AG04450 (cell line): ENCODE measurements at regions not wholly inside any gene's neighbourhood (a gene's known extent, or its start where the extent isn't known, plus 50 kb on each side); places are given as distances from the start of the nearest gene placed in this dataset.

Source experiments
- CTCF ChIA-PET: fragments of 300-600, 350-600 bp; formaldehyde crosslinking; extraction: SDS; loops from one replicate; lab custom pipeline; 2022; ENCODE audit warnings: antibody characterized with exemption, inconsistent platforms; lab: Charles Lee
- POLR2A ChIA-PET: fragments of 350-600 bp; formaldehyde crosslinking; extraction: SDS; loops from one replicate; lab custom pipeline; 2021; ENCODE audit warnings: antibody characterized with exemption, inconsistent platforms; lab: Yijun Ruan, JAX
- DNase-seq: peaks from one replicate; pipeline ENCODE4 v3.0.0-alpha.2; 2011; ENCODE audit warnings: low read depth, low spot score
- H3K27ac ChIP-seq: one replicate; pipeline ENCODE4 v1.5.1; 2012; ENCODE audit warnings: low read depth, low read length, control low read depth
- H3K27me3 ChIP-seq: one replicate; pipeline ENCODE4 v1.6.0; 2012; ENCODE audit warnings: low read length; ENCODE audit not compliant: control insufficient read depth, insufficient read depth
- H3K4me3 ChIP-seq: 2 replicates; pipeline ENCODE4 v1.5.1; 2011; ENCODE audit warnings: mild to moderate bottlenecking, low read depth, low read length, control low read depth
- H3K9me3 ChIP-seq: 2 replicates; pipeline ENCODE4 v1.5.1; 2012; ENCODE audit warnings: low read length; ENCODE audit not compliant: control insufficient read depth, insufficient read depth
- TF ChIP-seq, protein P1 (sequence below): IDR thresholded peaks from 2 replicates; pipeline ENCODE4 v1.5.1; 2011; ENCODE audit warnings: low read depth, low read length, control low read depth, inconsistent platforms

DNA sequence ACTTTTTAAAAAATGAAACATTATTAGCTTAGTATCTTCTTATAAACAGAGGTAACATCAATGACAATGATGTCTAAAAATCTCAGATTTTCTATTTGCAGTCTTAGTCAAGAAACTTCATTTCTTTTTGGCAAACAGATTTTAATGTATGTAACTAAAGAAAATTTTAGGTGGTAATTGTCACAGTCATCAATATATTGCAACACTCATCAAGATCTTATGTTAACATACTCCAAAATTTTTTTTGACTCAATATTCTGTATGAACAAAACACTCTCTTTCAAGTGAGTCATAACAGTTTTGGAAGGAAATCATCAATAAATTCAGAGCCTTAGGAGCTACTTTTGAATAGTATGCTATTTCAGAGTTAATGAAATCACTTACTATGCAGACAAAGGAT lies 1507.6 kb downstream of the SLITRK1 start:
- no peak for DNase-seq
- ChIA-PET POLR2A (no interaction called here), CTCF (no interaction called here)
- TF ChIP-seq, protein P1, sequence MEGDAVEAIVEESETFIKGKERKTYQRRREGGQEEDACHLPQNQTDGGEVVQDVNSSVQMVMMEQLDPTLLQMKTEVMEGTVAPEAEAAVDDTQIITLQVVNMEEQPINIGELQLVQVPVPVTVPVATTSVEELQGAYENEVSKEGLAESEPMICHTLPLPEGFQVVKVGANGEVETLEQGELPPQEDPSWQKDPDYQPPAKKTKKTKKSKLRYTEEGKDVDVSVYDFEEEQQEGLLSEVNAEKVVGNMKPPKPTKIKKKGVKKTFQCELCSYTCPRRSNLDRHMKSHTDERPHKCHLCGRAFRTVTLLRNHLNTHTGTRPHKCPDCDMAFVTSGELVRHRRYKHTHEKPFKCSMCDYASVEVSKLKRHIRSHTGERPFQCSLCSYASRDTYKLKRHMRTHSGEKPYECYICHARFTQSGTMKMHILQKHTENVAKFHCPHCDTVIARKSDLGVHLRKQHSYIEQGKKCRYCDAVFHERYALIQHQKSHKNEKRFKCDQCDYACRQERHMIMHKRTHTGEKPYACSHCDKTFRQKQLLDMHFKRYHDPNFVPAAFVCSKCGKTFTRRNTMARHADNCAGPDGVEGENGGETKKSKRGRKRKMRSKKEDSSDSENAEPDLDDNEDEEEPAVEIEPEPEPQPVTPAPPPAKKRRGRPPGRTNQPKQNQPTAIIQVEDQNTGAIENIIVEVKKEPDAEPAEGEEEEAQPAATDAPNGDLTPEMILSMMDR = no peak
- no peak overlapping the region for H3K27ac ChIP-seq
- no peaks in the 10 kb centered on the region for H3K27me3 ChIP-seq
- no peak overlapping the region for H3K4me3 ChIP-seq
- no peaks in the 10 kb centered on the region for H3K9me3 ChIP-seq

DNA sequence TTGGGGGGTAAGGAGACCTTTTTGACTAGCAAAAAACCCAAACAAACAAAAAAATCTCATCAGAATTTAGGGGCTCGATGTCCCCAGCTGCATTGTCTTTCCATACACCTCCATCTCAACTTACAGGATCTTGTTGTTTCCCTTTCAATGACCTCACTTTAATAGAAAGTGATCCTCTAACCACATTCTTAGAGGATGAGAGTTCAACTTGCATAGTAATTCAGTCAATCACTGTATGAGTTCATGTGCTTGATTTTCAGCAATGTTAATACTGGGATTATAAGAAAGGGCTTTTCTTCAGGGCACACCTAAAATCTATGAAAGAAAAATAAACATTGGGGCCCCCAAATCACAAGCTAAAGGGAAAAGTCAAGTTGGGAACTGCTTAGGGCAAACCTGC lies 1512.0 kb downstream of the SLITRK1 start:
- ChIA-PET POLR2A (no interaction called here), CTCF (no interaction called here)
- TF ChIP-seq, protein P1 = no peak
- no peak overlapping the region for H3K27ac ChIP-seq
- H3K4me3 ChIP-seq = no peak overlapping the region
- no peak for DNase-seq
- no peaks in the 10 kb centered on the region for H3K27me3 ChIP-seq
- H3K9me3 ChIP-seq = no peaks in the 10 kb centered on the region

DNA sequence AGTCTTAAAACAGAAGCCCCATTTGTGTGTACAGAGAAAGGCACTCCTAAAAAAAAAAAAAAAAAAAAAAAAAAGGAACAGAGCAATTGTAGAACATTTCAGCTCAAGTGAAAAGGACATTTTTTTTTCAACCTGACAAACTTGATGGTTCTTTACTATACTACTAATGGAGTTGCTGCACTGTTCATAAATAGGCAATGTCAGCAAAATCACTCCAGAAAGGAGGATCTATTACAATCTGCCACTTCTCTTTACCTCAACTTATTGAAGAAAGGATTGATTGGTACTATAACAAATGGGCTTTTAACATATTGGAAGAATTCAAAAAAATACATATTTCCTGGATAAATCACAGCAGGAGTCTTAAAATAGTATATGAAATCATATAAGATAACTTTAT lies 1517.7 kb downstream of the SLITRK1 start:
- no peaks in the 10 kb centered on the region for H3K9me3 ChIP-seq
- no peak overlapping the region for H3K4me3 ChIP-seq
- POLR2A ChIA-PET = no interaction called here
- CTCF ChIA-PET = no interaction called here
- no peak for DNase-seq
- no peaks in the 10 kb centered on the region for H3K27me3 ChIP-seq
- TF ChIP-seq, protein P1 = no peak
- H3K27ac ChIP-seq = no peak overlapping the region

DNA sequence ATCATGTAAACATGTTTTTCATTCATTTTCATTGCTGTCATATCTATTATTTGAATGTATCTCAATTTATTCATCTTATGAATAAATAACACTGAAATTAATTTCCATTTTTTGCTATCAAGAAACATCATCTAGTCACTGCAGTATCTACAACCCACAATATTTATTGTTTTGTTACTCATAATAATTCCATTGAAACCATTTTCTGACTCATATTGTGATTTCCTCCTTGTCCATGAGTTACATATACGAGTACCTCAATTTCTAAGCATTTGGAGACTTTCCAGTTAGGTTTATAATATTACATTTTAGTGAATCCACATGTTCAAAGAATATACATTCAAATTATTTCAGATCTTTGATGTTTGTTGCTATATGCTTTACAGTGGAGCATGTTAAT lies 1524.0 kb downstream of the SLITRK1 start:
- TF ChIP-seq, protein P1 = no peak
- Histone ChIP-seq H3K27ac (no peak overlapping the region), H3K4me3 (no peak overlapping the region), H3K9me3 (no peaks in the 10 kb centered on the region), H3K27me3 (no peaks in the 10 kb centered on the region)
- POLR2A ChIA-PET = no interaction called here
- CTCF ChIA-PET = no interaction called here
- no peak for DNase-seq

DNA sequence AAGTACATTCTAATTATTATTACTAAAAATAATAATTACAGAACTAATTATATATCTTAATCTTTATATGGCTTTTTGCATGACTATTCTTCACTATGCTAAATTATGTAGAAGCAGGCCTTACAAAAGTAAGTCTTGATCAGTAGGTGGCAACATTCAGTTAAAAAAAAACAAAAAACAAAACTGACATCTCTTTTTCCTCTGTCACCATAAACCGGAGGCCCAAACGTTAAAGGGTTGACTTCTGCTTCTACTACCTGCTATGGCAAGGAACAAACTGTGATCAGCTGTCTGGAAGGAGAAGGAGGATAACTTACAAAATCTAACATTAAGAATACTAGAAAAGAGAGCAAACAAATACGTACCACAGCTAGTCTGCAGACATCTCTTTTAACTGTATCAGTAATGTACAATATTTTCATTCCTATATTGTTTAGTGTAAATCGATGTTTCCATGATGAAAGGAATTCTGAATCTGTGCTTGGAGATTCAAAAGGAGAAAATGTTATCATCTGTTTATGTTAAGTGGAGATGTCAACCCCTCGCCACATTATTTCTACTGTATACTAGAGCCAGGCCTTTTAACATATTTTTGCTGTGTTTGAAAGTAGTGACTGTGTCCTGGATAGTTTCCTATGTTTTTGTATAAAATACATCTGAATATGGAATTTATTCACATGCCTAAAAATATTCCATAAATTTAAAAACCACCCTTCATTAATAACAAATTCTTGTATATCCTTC lies 1525.4 kb downstream of the SLITRK1 start:
- Histone ChIP-seq H3K4me3 (no peak overlapping the region), H3K27ac (no peak overlapping the region), H3K27me3 (no peaks in the 10 kb centered on the region), H3K9me3 (no peaks in the 10 kb centered on the region)
- no peak for DNase-seq
- ChIA-PET CTCF (interaction anchor here (0.7 kb wide), 1 partner anchor 622 kb away, joined by 3 read pairs; no protein-coding TSS in a partner anchor), POLR2A (no interaction called here)
- TF ChIP-seq, protein P1 = no peak; the same call in 1 of the 2 replicates
